Prostate gland (tissue), 2 donors: ENCODE measurements at regions not wholly inside any gene's neighbourhood (a gene's known extent, or its start where the extent isn't known, plus 50 kb on each side); places are given as distances from the start of the nearest gene placed in this dataset.
A peak's percentile ranks its signal among the peaks of the same experiment; 100 is the strongest.

Experiments
- CTCF ChIP-seq, 4 experiments: fragments of 200-600 bp in 2 of 4; fragments of 450-650 bp in 2 of 4; sonication (generic) in 2 of 4; IDR thresholded peaks; 1 replicate in 3 of 4; 2 replicates in 1 of 4; pipeline ENCODE4 v1.5.1; 2016 to 2019; ENCODE audit warnings: antibody characterized with exemption in 4 of 4, mild to moderate bottlenecking in 2 of 4, moderate library complexity in 2 of 4
- POLR2A ChIP-seq: fragments of 450-650 bp; IDR thresholded peaks from one replicate; pipeline ENCODE4 v1.6.1; 2016; ENCODE audit warnings: antibody characterized with exemption, mild to moderate bottlenecking
- POLR2AphosphoS5 ChIP-seq: sonication (generic); formaldehyde crosslinking; IDR thresholded peaks from one replicate; pipeline ENCODE4 v1.6.1; 2017; ENCODE audit warnings: antibody characterized with exemption

GRCh38 chrX:84729809-84730208 lies 227.6 kb upstream of the HDX start:
- TF ChIP-seq POLR2A (no peak), CTCF (IDR thresholded peaks at IDR 0.05) (peak; percentile 22 to 52 (median 40)), POLR2AphosphoS5 (no peak)
